GM19238 (cell line): ENCODE measurements at regions not wholly inside any gene's neighbourhood (a gene's known extent, or its start where the extent isn't known, plus 50 kb on each side); places are given as distances from the start of the nearest gene placed in this dataset.

Source experiments
- DNase-seq: peaks from one replicate; pipeline ENCODE4 v3.0.0; 2011; ENCODE audit warnings: low spot score; ENCODE audit not compliant: insufficient read length

DNA sequence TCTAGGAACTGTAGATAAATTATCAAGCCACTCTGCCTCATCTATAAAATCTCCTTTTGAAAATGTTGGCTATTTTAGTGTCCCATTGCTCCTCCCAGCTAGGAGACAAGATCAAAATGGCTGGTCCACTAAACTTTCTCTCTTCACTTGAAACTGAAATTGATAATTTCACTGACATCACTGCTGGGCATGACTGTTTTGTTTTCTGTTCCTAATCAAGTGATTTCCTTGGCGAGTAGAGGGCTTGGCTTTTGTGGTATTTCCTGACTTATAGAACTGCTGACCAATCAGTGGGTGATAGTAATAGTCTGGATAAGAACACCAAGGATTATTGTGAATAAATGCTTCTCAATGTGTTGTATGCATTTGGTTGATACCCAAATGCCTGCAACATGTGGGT lies 2152.9 kb downstream of the ARAP2 start:
- no peak for DNase-seq

DNA sequence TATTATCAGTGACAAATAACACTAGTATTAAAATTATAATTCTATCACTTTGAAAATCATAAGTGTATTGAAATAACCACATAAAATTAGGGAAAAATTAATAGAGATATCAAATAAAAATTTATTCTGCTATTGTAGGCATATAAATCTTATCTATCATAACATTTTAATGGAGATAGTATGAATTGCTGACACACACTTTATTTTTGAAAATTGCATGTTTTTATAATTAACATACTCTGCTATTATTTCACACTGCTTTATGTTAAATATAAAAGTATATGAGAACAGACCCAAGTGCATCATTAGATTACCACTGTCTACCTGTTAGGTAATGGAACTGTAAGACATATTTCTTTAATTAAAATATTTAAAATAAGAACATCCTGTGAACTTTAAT lies 2150.2 kb downstream of the ARAP2 start:
- DNase-seq: no peak

DNA sequence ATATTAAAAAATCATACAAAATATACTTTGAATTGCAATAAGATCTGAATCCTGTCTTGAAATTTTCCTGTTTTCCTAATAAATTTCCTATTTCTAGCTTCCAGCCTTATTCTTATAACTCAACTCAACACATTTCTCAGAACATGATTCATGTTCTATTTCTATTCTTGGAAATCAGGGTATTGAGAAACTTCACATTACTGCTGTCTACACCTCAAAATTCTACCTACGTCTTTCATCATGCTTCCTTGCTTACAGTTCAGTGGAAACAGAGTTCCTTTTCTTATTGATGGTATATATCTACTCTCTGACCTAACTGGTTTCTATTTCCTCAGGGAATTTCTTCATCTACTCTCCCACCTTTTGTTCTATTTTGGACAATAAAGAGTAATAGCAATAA lies 2139.0 kb downstream of the ARAP2 start:
- no peak for DNase-seq

DNA sequence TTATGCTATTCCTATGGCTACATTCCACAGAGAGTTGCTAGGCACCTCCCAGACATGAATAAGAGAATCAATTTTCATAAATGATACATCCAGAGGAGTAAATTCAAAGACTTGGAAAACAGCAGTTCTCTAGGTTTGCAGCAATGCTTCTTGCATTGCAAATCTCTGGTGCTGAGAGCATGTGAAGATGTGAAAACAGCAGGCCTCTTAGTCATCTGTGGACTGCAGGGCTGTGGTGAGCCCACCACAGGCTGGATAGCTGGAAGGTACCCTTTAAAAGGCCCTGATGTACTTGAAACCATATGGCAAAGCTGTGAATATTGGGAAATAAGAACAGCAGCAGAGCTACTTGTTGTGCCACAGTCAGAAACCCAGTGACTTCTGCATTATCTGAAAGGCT lies 2135.9 kb downstream of the ARAP2 start:
- no peak for DNase-seq

DNA sequence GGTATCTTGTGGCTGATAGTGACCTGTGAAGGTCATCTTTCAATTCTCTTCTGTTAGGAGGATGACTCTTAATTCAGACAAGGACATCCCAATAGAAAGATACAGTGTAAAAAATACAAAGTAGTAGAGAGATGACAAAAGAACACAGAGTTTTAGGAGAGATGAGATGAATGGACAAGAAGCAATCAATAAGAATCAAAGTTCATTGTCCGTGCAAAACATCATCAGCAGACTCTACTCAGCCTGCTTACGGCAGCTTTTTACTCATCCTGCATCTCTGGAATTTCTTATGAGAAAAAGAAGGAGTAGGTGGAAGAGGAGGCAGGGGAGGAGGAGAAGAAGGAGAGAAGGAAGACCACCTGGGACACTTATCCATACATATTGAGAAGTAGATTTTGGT lies 2131.7 kb downstream of the ARAP2 start:
- DNase-seq: no peak

DNA sequence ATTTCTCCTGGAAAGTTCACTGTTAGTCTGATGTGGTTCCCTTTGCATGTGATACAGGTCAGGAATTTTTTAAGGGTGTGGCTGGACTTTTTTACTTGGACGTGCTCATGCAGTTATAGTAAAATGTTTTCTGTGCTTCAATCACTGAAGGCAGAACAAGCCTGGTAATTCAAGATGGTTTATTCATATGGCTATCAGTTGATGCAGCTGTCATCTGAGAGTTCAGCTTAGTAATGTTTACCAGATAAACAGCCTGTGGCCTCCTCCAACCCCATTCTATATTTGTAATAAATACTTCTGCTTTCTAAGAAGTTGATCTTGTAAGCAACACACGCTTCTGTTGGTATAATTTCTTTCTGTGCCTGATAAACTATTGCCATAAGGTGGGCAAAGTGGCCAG lies 2105.9 kb downstream of the ARAP2 start:
- no peak for DNase-seq

DNA sequence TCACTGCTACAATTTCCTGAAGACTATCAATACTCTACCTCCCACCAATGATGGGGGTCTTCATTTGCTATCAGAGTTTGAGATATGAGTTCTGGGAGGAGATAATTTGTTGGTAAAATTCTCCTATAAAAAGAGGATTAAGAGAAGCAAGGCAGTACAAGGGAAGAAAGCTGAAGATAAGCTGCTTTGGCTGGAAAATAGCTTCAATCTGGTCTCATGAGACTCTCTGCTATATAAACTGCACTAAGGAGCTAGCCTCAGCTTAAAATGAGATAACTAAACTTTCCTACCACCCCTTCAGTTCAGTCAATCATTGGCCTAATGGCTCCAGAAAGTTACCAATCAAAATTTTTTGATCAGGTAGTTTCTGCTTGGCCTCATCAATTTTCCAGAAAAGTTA lies 2105.0 kb downstream of the ARAP2 start:
- DNase-seq: no peak

DNA sequence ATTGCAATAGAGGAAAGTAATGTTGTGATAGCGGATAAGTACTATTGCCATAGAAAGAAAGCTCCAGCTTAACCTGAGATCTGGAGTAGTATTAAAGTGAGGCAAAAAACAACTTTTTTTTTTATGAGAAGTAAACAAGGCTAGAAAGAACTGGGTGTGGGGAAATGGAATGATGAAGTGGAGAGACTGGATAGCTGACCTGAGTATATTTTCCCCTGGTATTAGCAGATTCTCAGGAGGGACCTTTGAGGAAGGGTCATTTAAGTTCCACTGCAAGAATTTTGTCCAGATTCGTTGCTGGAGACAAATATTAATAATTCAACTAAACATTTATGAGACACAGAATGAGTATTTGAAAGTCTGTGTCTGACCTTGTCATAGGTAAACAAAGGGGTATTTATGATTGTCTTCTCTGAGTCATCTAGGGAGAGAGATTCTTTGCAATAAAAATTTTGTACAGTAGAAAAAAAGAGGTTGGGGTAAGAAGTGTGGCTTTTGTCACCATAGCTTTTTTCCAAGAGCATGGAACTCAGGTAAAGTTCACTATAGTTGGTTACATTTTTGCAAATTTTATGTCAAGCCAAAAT lies 2095.9 kb downstream of the ARAP2 start:
- DNase-seq: no peak

DNA sequence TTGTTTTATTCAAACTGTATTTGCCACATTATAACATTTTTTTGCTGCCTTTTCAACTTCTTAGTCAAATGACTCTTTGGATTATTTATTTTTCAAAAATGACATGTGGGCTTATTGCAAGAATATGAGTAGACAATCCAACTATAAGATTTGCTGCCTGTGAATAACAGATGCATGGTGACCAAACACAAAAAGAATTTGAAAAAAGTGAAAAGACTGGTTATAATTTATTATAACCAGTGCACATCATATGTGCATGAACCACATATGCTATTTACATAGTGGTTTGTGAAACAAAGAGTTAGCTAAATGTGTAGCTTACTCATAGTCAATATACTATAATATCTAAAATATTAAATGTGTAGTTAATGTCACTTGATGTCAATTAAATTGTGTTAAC lies 2086.8 kb downstream of the ARAP2 start:
- no peak for DNase-seq

DNA sequence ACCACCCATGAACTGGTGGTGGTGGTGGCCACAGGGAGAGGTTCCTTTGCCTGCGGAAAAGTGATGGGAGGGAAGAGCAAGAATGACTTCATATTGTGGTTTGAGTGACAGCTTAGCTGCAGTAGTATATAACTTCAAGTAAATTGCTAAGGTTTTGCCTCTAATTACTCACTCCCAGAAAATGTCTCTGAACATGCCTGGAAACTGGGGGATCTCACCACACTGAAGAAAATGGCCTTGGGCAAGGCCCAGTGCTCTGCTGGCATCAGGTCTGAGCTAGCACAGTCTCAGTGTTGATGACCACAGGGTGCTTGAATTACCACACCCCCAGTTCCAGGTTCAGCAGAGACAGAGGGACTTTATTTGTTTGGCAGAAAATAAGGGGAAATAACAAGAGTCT lies 2085.4 kb downstream of the ARAP2 start:
- DNase-seq: no peak

DNA sequence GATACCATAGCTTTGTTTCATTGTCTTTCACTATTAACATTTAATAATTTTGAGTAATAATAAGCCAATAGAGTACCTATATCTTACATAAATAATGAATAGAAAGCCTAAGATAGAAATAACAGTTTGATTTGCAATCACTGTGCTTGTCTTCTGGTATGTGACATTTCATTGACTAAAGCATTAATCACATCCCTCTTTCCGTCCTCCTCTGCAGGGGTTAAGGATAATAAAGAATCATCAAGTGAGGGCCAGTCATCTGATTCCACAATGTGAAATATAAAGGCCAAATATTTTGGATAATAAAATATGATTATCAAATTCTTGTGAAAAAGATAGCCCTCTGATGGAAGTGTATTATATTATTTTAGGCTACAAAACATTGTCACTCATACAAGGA lies 2073.4 kb downstream of the ARAP2 start:
- no peak for DNase-seq

DNA sequence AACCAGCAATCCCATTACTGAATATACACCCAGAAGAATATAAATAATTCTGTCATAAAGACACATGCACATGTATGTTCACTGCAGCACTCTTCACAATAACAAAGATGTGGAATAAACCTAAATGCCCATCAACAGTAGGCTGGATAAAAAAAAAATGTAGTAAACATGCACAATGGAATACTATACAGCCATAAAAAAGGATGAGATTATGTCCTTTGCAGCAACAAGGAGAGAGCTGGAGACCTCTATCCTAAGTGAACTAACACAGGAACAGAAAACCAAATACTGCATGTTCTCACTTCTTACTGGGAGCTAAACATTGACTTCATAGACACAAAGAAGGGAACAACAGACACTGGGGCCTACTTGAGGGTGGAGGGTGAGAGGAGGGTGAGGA lies 2067.7 kb downstream of the ARAP2 start:
- DNase-seq: no peak

DNA sequence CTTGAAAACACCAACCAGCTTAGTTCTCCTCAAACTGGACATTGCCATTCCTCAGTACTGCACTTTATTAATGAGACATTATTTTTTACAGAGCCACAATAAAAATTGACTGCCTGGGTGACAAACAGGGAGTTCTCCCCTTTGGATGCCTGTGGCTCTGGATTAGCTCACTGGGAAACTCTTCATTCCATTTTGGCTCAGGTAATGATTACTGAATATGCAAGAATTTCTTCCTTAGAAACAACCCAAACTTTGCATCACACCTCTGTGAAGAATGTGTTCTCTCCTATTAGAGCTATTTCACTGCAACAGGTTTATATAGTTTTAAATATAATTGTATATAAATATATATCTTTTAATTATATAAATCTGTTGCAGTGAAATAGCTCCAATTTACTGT lies 2065.8 kb downstream of the ARAP2 start:
- DNase-seq: no peak

DNA sequence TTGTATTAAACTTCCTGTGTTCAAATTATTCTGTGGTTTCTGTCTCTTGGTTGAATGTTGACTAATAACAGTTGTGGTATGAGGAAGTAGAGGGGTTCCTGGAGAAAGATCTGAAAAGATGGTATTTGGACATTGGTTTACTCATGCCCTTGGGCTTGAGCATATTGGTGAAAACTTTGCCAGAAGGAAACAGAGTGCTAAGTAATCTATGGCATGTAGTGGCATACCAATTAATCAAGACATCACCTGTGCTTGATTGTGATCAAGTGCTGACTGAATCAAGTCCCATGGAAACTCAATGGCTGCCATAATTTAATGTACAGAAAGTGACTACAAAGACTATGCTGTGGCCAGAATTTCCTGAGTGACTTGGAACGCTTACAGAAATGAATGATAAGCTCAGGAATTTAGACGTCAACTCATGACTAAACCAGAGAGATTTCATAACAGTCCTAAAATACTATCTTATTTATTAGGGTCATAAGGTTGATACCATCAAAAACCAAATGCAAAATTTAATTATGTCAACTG lies 2062.9 kb downstream of the ARAP2 start:
- DNase-seq: no peak

DNA sequence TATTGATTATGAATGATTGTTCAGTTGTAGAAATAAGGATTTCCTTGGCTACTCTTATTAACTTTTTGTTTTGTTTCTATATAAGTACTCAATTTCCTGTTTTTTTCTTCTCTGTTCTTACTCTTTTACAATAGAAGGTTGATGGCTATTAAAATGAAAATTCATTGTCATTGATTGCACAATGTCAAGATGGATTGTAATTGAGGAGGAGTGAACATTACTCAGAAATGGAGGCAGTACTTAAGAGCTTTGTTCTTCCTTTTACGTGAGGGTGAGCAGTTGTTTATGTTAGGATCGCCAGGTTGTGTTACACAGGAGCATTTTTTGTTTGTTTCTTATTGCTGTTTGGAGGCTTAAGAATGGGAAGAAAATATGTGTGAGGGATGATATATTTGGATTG lies 2062.4 kb downstream of the ARAP2 start:
- DNase-seq: no peak

DNA sequence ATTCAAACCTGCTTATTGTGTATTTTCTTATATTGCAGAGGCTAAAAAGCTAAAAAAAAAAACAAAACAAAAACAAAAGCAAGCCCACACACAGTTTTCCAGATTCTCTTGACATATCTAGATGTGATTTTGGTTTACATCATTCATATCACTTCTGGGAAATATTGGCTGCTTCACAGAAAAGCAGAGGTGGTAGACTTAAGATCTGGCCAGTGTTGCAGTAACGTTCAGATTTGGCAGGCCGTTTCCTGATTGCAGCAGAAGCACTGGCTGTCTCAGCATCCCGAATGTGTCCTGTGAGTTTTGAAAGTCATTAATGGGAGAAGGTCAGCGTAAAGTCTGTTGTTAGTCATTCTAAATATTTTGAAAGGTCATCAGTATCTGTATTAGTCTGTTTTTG lies 2062.0 kb downstream of the ARAP2 start:
- DNase-seq: no peak

DNA sequence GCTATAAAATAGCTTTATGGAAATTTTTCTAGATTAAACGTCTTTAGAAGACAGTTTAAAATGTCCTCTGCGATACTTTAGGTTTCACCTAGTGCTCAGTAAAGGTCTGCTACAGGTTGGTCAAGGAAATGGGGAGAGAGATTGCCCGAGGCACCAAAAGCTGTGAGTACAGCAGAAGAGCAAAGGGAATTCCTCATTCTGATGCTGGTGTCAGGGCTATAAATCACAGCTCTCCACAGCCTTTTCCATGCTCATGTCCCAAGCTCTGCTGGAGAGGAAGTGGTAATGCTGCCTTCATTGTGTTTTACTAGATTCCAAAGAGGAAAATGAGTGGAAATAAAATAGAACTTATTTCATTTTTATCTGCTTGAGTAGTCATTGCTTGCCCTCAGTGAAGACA lies 2060.4 kb downstream of the ARAP2 start:
- DNase-seq: no peak

DNA sequence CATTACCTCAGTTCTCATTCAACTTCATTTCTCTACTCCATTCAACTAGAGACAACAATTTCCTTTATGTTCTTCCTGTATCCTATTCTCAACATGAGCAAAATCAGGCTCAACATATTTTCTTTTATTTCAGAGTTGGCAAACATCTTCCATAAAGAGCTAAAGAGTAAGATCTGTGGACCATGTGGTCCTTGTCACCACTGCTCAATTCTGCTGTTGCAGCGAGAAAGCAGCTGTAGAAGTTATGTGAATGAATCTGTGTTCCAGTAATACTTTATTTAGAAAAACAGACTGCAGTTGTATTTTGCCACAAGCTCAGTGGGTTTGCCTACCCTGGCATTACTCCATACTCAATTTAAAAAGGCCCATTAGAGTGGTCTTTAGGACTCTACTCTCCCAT lies 2057.3 kb downstream of the ARAP2 start:
- no peak for DNase-seq

DNA sequence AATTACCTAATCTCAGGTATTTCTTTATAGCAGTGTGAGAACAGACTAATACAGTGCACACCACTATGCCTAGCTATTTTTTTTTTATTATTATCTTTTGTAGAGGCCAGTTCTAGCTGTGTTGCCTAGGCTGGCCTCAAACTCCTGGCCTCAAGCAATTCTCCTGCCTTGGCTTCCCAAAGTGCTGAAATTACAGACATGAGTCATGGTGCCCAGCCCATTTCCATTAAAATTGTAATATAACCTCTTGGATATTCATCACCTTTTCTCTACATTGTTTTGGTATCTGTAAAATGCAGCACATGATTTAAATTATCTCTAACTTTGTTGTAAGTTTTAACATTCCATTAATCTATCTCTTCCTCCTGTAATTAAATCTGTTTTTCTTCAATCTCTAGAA lies 2052.9 kb downstream of the ARAP2 start:
- DNase-seq: no peak

DNA sequence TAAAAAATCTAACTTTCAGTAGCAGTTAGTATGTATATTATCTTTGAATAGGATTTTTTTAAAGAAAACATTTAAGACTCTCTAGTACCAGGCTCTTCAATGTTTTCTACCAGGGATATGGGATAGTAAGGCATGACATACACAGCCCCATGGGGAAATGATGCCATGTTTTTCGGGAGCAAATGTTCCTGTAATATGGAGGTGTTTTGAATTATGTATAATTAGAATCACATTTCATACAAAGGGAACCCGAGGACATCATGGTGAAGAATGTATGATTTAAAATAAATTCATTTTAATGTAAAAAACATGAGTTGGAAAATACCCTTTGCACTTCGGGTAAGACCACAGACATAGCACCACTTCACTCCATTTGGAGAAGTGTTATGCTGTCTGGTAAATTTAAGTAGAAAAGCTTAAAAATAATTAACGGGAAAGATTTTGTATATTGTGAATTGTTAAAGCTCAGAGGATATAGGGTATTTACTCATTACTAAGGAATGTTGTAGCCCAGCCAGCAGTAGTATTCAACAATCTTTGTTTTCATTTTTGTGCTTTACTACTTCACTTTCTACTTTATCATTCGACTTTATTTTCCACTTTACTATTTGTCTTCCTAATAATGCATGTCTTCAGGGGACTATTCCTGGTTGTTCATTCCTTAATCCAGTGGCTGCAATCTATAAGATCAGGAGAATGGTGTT lies 2050.7 kb downstream of the ARAP2 start:
- DNase-seq: no peak

DNA sequence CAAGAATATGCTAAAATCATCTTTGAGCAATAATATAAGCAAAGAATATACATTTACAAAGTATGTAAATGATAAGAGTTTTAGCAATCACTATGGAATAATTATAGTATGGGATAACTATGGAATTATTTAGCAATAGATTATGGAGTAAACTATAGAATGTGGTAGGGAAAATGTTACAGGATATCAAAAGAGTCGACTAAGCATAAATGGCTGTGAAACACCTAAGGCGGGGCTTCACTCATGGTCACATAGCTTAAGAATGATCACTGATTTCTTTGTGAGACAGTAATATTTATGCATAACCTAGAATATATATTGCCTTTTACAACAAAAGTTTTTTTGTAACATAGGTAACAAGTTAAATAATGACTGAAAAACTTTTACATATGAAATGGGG lies 2049.7 kb downstream of the ARAP2 start:
- DNase-seq: no peak

DNA sequence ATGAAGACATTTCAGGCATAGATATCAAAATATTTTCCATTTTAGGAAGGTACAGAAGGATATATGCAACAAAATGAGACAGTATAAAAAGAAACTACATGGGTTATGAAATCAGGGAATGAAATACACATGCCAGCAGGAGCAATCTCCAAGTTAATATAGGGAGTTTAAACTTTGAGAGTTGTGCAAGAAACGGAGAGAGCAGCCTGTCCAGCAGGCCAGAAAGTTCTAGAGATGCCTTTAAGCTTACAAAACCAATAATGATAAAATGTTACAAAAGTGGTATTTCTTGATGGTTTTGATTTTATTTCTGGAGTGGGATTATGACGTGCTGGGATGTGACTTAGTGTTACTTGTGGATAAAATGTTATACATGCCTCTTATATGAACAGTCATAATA lies 2047.9 kb downstream of the ARAP2 start:
- no peak for DNase-seq

DNA sequence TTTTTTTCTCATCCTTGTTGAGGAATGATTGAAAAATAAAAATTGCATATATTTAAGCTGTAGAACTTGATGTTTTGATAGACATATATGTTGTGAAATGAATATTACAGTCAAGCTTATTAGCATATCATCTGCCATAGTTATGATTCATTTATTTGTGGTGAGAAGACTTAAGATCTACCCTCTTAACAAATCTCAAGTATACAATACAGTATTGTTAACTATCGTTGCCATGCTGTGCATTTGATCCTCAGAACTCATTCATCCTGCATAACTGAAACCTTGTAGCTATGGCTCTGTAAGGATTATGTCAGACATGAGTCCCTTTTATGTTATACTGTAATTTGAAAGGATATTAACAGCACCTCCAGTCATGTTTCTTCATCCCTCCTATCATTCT lies 2045.3 kb downstream of the ARAP2 start:
- DNase-seq: no peak
